Thoracic aorta (tissue), 2 donors: ENCODE measurements at regions not wholly inside any gene's neighbourhood (a gene's known extent, or its start where the extent isn't known, plus 50 kb on each side); places are given as distances from the start of the nearest gene placed in this dataset.
"Not testable (repeated sequence)": the region's sequence is repeated elsewhere in the genome, so short reads cannot be mapped to it uniquely, and the experiment has no call there.

Experiments
- ATAC-seq: fragments of 150-250 bp; one replicate; pipeline ENCODE4 v1.8.0; 2017; ENCODE audit warnings: low read depth; ENCODE audit not compliant: insufficient number of reproducible peaks, low FRiP score
- DNase-seq: peaks from one replicate; pipeline ENCODE4 v3.0.0-alpha.2; 2020; ENCODE audit warnings: low spot score
- H3K27ac ChIP-seq, 2 donors: fragments of 200-600 bp; sonication (generic); 1 replicate in 1 of 2; 2 replicates in 1 of 2; pipeline ENCODE4 v1.5.1; 2016; ENCODE audit warnings: mild to moderate bottlenecking in 2 of 2, moderate library complexity in 2 of 2
- H3K27me3 ChIP-seq: fragments of 200-600 bp; sonication (generic); replicated peaks from 2 replicates; pipeline ENCODE4 v1.6.0; 2016; ENCODE audit warnings: mild to moderate bottlenecking; ENCODE audit not compliant: insufficient read depth
- H3K36me3 ChIP-seq: fragments of 200-600 bp; sonication (generic); one replicate; pipeline ENCODE4 v1.5.1; 2016
- H3K4me1 ChIP-seq, 2 donors: fragments of 200-600 bp; sonication (generic); 1 replicate in 1 of 2; 2 replicates in 1 of 2; pipeline versions ENCODE4 v1.5.1 to v1.6.0; 2016; ENCODE audit warnings: low read depth in 2 of 2, mild to moderate bottlenecking in 1 of 2; ENCODE audit not compliant: control insufficient read depth in 1 of 2
- H3K4me3 ChIP-seq: fragments of 200-600 bp; sonication (generic); 2 replicates; pipeline ENCODE4 v1.5.1; 2016; ENCODE audit warnings: mild to moderate bottlenecking
- H3K9me3 ChIP-seq: fragments of 200-600 bp; sonication (generic); 2 replicates; pipeline ENCODE4 v1.5.1; 2016
- TF ChIP-seq, protein P1 (sequence below): fragments of 200-600 bp; sonication (generic); IDR thresholded peaks from one replicate; pipeline ENCODE4 v1.5.1; 2019; ENCODE audit warnings: antibody characterized with exemption

DNA sequence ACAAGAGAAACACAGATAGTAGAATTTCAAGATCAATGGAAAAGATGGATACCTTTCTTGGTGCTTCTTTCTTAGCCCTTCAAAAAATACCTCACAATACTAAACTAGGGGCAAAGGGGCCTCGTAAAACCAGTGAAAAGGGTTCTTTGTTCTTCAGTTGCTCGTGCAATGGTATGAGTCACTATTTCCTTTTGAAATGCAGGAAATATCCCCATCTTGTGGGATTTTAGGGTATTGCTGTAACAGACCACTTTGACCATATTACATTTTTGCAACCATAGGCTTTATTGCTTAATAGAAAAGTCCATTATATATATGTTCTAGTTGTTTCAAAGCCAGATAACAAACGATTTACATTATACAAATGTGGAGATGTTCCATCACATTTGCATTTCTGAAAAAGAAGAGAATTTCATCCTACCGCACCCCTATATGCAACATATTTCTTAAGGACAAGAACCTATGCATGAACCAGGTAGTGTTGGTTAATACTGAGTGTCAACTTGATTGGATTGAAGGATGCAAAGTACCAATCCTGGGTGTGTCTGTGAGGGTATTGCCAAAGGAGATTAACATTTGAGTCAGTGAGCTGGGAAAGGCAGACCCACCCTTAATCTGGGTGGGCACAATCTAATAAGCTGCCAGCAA, 88.6 kb upstream of the PKN2 start:
- no peak overlapping the region for H3K4me3 ChIP-seq
- peaks cover 13% of the 10 kb centered on the region for H3K9me3 ChIP-seq
- no peaks in the 10 kb centered on the region for H3K36me3 ChIP-seq
- no peak for ATAC-seq
- TF ChIP-seq, protein P1, sequence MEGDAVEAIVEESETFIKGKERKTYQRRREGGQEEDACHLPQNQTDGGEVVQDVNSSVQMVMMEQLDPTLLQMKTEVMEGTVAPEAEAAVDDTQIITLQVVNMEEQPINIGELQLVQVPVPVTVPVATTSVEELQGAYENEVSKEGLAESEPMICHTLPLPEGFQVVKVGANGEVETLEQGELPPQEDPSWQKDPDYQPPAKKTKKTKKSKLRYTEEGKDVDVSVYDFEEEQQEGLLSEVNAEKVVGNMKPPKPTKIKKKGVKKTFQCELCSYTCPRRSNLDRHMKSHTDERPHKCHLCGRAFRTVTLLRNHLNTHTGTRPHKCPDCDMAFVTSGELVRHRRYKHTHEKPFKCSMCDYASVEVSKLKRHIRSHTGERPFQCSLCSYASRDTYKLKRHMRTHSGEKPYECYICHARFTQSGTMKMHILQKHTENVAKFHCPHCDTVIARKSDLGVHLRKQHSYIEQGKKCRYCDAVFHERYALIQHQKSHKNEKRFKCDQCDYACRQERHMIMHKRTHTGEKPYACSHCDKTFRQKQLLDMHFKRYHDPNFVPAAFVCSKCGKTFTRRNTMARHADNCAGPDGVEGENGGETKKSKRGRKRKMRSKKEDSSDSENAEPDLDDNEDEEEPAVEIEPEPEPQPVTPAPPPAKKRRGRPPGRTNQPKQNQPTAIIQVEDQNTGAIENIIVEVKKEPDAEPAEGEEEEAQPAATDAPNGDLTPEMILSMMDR: no peak
- no peaks in the 10 kb centered on the region for H3K27me3 ChIP-seq
- H3K4me1 ChIP-seq: no peaks in the 10 kb centered on the region
- DNase-seq: no peak
- H3K27ac ChIP-seq: no peak overlapping the region

DNA sequence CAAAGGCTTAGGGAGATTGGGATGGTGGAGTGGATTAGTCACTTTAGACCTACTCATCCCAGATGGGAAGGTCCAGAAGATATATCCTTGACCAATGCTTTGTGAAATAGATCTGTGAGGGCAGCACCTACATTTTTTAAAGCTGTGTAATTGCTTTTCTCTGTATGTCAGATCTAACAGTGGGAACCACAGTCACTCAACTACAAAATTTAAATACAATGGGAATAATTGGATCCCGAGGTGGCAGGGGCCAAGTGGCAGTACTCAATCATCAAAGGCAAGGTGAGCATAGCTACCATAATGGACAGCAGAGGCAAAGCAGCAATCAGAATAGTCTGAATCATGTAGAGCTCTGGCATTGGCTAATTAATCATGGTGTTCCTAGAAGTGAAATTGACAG, 86.1 kb upstream of the PKN2 start:
- peaks cover 13% of the 10 kb centered on the region for H3K9me3 ChIP-seq
- not testable (repeated sequence) for H3K27ac ChIP-seq, H3K27me3 ChIP-seq, H3K4me1 ChIP-seq, H3K4me3 ChIP-seq, ATAC-seq, DNase-seq, H3K36me3 ChIP-seq

DNA sequence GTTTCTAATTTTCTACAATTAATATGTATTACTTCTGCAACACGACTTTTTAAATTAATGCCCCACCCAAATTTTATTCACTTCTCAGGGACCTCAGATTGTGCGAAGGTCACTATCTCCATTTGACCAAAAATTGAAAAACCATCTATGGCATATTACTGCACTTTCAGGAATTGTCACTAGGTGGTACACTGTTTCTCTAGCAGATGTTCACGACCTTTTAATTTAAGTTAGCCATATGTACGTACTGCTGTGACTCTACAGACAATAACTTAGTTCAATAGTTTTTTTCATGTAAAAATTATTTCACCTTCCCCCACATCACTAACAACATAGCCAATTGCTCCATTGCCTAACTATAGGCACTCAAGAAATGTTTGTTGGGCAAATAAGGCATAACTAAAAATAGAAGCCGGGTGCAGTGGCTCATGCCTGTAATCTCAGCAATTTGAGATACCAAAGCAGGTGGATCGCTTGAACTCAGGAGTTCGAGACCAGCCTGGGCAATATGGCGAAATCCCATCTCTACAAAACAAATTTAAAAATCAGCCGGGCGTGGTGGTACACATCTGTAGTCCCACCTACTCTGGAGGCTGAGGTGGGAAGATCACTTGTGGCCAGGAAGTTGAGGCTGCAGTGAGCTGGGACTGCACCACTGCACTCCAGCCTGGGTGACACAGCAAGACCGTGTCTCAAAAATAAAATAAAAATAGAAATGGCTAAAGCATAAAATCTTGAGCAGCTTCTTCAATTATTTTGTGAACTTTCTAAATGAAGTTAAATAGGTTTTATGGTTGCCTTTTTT, 75.7 kb upstream of the PKN2 start:
- no peak for ATAC-seq
- H3K27me3 ChIP-seq: no peaks in the 10 kb centered on the region

DNA sequence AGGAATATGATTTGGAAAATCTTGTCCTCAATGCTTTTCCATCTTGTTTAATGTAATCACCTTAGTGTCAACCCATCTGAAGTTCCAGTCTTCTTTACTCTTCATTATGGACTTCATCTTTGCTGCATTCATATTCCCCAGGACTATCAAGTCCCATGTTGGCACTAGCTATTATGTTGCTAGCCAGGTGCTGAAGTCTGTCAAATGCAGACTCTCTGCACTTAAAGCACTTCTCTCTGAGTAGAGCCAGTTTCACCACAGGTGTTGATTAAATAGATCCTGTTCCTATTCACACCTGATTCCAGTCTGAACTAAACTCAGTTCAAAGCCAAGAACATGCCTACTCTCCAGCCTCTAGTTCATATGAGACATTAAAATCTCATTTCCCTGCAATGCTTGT, 75.0 kb upstream of the PKN2 start:
- Histone ChIP-seq H3K4me1 (no peaks in the 10 kb centered on the region), H3K9me3 (no peaks in the 10 kb centered on the region), H3K4me3 (no peak overlapping the region), H3K27ac (no peak overlapping the region), H3K27me3 (no peaks in the 10 kb centered on the region), H3K36me3 (no peaks in the 10 kb centered on the region)
- DNase-seq: no peak
- TF ChIP-seq, protein P1: no peak
- ATAC-seq: no peak

More for the DNA sequence above, 75.7 kb upstream of the PKN2 start:
- no peak overlapping the region for H3K27ac ChIP-seq
- TF ChIP-seq, protein P1: no peak
- no peak overlapping the region for H3K4me3 ChIP-seq
- DNase-seq: no peak
- H3K4me1 ChIP-seq: no peaks in the 10 kb centered on the region
- no peaks in the 10 kb centered on the region for H3K36me3 ChIP-seq
- no peaks in the 10 kb centered on the region for H3K9me3 ChIP-seq

DNA sequence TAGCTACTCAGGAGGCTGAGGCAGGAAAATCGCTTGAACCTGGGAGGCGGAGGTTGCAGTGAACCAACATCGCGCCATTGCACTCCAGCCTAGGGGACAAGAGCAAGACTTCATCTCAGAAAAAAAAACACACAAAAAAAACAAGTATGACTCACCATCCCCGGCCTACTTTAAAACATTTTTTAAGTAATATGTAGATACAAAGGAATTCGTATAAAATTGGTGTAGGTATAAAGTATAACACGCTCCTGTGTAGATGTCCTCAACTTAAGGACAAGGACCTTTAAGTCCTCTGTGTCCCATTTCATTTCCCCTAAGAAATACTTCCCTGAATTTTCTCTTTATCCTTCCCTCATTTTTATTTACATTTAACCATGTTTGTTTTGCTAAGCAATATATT, 73.4 kb upstream of the PKN2 start:
- Histone ChIP-seq H3K4me1 (no peaks in the 10 kb centered on the region), H3K36me3 (no peaks in the 10 kb centered on the region), H3K27ac (no peak overlapping the region), H3K27me3 (no peaks in the 10 kb centered on the region), H3K9me3 (no peaks in the 10 kb centered on the region), H3K4me3 (no peak overlapping the region)
- ATAC-seq (no peak), DNase-seq (no peak)
- TF ChIP-seq, protein P1: no peak
